Esophagus squamous epithelium (tissue), 5 donors: ENCODE measurements at regions not wholly inside any gene's neighbourhood (a gene's known extent, or its start where the extent isn't known, plus 50 kb on each side); places are given as distances from the start of the nearest gene placed in this dataset.

Experiments used
- DNase-seq: peaks from one replicate; lab custom pipeline; 2025; lab: John Stamatoyannopoulos, UW
- H3K27ac ChIP-seq, 4 donors: fragments of 200-600 bp; sonication (generic); one replicate each; pipeline ENCODE4 v1.5.1; 2016 to 2019; ENCODE audit warnings: mild to moderate bottlenecking in 1 of 4
- H3K27me3 ChIP-seq, 4 donors: fragments of 200-600 bp; sonication (generic); 1 replicate in 3 of 4; 2 replicates in 1 of 4; pipeline versions ENCODE4 v1.5.1 to v1.6.0; 2017 to 2021; ENCODE audit warnings: antibody characterized with exemption in 1 of 4
- H3K36me3 ChIP-seq, 3 donors: fragments of 200-600 bp; sonication (generic); one replicate each; pipeline ENCODE4 v1.5.1; 2016 to 2019
- H3K4me1 ChIP-seq, 3 donors: fragments of 200-600 bp; sonication (generic); one replicate each; pipeline ENCODE4 v1.5.1; 2017 to 2019
- H3K4me3 ChIP-seq, 4 donors: fragments of 200-600 bp; sonication (generic); 1 replicate in 3 of 4; 2 replicates in 1 of 4; pipeline ENCODE4 v1.5.1; 2016 to 2019; ENCODE audit warnings: mild to moderate bottlenecking in 2 of 4, moderate library complexity in 1 of 4
- H3K9me3 ChIP-seq, 3 donors: fragments of 200-600 bp; sonication (generic); one replicate each; pipeline ENCODE4 v1.5.1; 2016 to 2019
- CTCF ChIP-seq, 6 experiments: fragments of 450-650 bp in 4 of 6; fragments of 200-600 bp in 2 of 6; sonication (generic) in 2 of 6; IDR thresholded peaks; one replicate each; pipeline ENCODE4 v1.5.1; 2016 to 2019; ENCODE audit warnings: antibody characterized with exemption in 6 of 6, mild to moderate bottlenecking in 4 of 6, moderate library complexity in 4 of 6
- POLR2A ChIP-seq, 4 donors: fragments of 450-650 bp; IDR thresholded peaks; one replicate each; pipeline ENCODE4 v1.6.1; 2017; ENCODE audit warnings: antibody characterized with exemption in 4 of 4, mild to moderate bottlenecking in 4 of 4, moderate library complexity in 3 of 4
- WGBS, 2 donors: methylation state at CpG; one replicate each; pipeline ENCODE4 v1.1.5; 2018; 5-methylcytosine and 5-hydroxymethylcytosine counted together
- intact Hi-C: fragments of 100-400 bp; cut with DNase I; formaldehyde crosslinking; loops from one replicate; pipeline ENCODE4 v1.15.0; 2022
- donor health status: DM: yes; HTN: yes; CAD: no.

- Histone ChIP-seq H3K27ac (no peak overlapping the region), H3K4me3 (no peak overlapping the region), H3K36me3 (no peaks in the 10 kb centered on the region), H3K27me3 (no peaks in the 10 kb centered on the region), H3K9me3 (no peaks in the 10 kb centered on the region), H3K4me1 (no peaks in the 10 kb centered on the region)
- no peak for TF ChIP-seq POLR2A (IDR thresholded peaks at IDR 0.05)
- no peak for TF ChIP-seq CTCF (IDR thresholded peaks at IDR 0.05)
- no peak for DNase-seq
- WGBS, 2 donors = 51 to 71% methylated on average over 3 of the region's 3 CpGs
- intact Hi-C loops = no loop called here
These were observed 624.3 kb upstream of the BRINP3 start for GRCh38 chr1:191101960-191102359.

- intact Hi-C loops = no loop called here
- no peaks in the 10 kb centered on the region for H3K4me1 ChIP-seq
- no peak overlapping the region for H3K27ac ChIP-seq
- H3K4me3 ChIP-seq = no peak overlapping the region
- H3K9me3 ChIP-seq = no peaks in the 10 kb centered on the region
- H3K27me3 ChIP-seq = no peaks in the 10 kb centered on the region
- DNase-seq = no peak
- WGBS, 2 donors = 80% methylated on average over 1 of the region's 3 CpGs; no CpG with 5 or more reads in 1 of the 2 donors
- TF ChIP-seq CTCF (IDR thresholded peaks at IDR 0.05) = no peak
- TF ChIP-seq POLR2A (IDR thresholded peaks at IDR 0.05) = no peak
- no peaks in the 10 kb centered on the region for H3K36me3 ChIP-seq
These were observed 648.3 kb upstream of the BRINP3 start for GRCh38 chr1:191125950-191126349.

- Histone ChIP-seq H3K9me3 (no peaks in the 10 kb centered on the region), H3K4me3 (no peak overlapping the region), H3K4me1 (no peaks in the 10 kb centered on the region), H3K27ac (no peak overlapping the region), H3K27me3 (no peaks in the 10 kb centered on the region), H3K36me3 (no peaks in the 10 kb centered on the region)
- no peak for DNase-seq
- WGBS, 2 donors = 34 to 50% methylated on average over 7 of the region's 7 CpGs
- TF ChIP-seq CTCF (IDR thresholded peaks at IDR 0.05) = no peak
- no peak for TF ChIP-seq POLR2A (IDR thresholded peaks at IDR 0.05)
- intact Hi-C loops = no loop called here
These were observed 657.1 kb upstream of the BRINP3 start for GRCh38 chr1:191134796-191135195.

GRCh38 chr1:191140038-191140437 is 662.4 kb upstream of the BRINP3 start:
- no peaks in the 10 kb centered on the region for H3K9me3 ChIP-seq
- H3K4me3 ChIP-seq = no peak overlapping the region
- TF ChIP-seq POLR2A (IDR thresholded peaks at IDR 0.05) = no peak
- TF ChIP-seq CTCF (IDR thresholded peaks at IDR 0.05) = no peak
- H3K36me3 ChIP-seq = no peaks in the 10 kb centered on the region
- H3K27me3 ChIP-seq = no peaks in the 10 kb centered on the region
- no peak for DNase-seq
- 30 to 33% methylated on average over 1 of the region's 1 CpG for WGBS, 2 donors
- no peaks in the 10 kb centered on the region for H3K4me1 ChIP-seq
- H3K27ac ChIP-seq = no peak overlapping the region
- intact Hi-C loops = no loop called here

- no peak for DNase-seq
- TF ChIP-seq CTCF (IDR thresholded peaks at IDR 0.05) (no peak), POLR2A (IDR thresholded peaks at IDR 0.05) (no peak)
- Histone ChIP-seq H3K36me3 (no peaks in the 10 kb centered on the region), H3K4me1 (no peaks in the 10 kb centered on the region), H3K27ac (no peak overlapping the region), H3K4me3 (no peak overlapping the region), H3K9me3 (peaks cover 0 to 3% (median 0%) of the 10 kb centered on the region in 3 donors), H3K27me3 (no peaks in the 10 kb centered on the region)
- intact Hi-C loops = no loop called here
- WGBS, 2 donors = 42 to 56% methylated on average over 3 of the region's 3 CpGs
These were observed 665.1 kb upstream of the BRINP3 start for GRCh38 chr1:191142748-191143147.
